OCI-LY7 (cell line): ENCODE measurements at regions not wholly inside any gene's neighbourhood (a gene's known extent, or its start where the extent isn't known, plus 50 kb on each side); places are given as distances from the start of the nearest gene placed in this dataset.

ENCODE experiments used
- CTCF ChIP-seq: fragments of 200-600 bp; sonication (generic); conservative IDR thresholded peaks from 2 replicates; pipeline ENCODE4 v1.5.1; 2014; ENCODE audit warnings: mild to moderate bottlenecking, antibody characterized with exemption, low read length, moderate library complexity, mixed read lengths
- EZH2phosphoT487 ChIP-seq: fragments of 200-600 bp; sonication (generic); IDR thresholded peaks from 2 replicates; pipeline ENCODE4 v1.6.1; 2018; ENCODE audit warnings: low read depth, borderline replicate concordance, mild to moderate bottlenecking, mixed run types, antibody characterized with exemption, low read length, moderate library complexity, mixed read lengths

GRCh38 chr3:144660186-144660585 is 688.6 kb downstream of the DIPK2A start:
- TF ChIP-seq CTCF (no peak), EZH2phosphoT487 (no peak)
